NCI-H146 (cell line): ENCODE measurements at regions not wholly inside any gene's neighbourhood (a gene's known extent, or its start where the extent isn't known, plus 50 kb on each side); places are given as distances from the start of the nearest gene placed in this dataset.
"Not testable (repeated sequence)": the region's sequence is repeated elsewhere in the genome, so short reads cannot be mapped to it uniquely, and the experiment has no call there.

Source experiments
- DNase-seq: peaks from one replicate; lab custom pipeline; 2025; lab: John Stamatoyannopoulos, UW

DNA sequence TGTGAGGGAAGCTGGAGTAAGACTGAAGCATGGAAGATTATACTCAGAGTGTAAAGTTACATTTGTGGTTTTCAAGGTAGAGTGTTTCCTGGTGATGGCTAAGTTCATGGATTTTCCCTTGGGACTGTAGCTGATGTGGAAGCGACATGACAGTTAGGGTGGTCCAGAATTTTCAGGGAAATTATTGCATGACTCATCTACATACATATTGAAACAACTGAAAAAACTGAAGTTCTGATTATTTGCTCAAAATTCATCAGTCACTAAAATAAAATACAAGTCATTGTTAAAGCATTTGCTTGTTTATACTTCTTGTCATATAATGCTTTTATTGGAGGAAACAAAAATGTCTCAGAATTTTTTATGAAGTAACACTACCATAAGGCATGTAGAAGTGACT, 700.0 kb downstream of the RFPL4B start:
- DNase-seq, result no peak

DNA sequence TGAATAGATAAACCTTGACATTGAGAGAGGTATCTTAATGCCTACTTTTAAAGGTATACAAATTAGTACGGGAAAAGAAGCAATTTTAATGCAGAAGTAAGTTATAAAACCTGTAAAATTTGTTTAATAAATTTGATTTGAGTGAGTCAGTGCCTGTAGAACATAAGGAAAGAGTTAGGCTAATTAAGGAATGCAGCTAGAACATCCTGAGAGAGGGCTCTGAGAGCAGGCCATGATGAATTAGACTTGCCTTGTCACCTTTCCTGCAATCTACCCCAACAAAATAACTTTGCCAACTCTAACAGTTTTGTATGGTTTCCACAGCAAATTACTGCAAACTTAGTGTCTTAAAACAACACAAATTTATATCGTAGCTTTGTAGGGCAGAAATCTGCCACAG, 700.8 kb downstream of the RFPL4B start:
- DNase-seq, result no peak

DNA sequence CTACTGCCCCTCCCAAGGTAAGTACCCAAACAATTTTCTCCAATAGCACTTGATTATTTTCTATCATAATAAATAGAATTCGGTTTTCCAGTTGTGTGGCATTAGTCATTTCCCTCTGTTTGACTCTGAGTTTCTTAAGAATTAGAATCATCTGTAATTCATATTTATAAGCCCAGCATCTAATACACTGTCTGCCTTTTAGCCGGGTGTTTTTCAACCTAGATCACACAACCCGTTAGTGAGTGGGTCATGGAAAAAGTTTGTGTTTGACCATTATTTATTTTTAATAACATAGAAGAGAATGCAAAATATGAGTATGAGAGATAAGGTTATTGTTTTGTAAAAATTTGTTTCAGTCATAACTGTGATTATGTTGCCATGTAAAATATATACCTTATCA, 701.6 kb downstream of the RFPL4B start:
- DNase-seq, result no peak

DNA sequence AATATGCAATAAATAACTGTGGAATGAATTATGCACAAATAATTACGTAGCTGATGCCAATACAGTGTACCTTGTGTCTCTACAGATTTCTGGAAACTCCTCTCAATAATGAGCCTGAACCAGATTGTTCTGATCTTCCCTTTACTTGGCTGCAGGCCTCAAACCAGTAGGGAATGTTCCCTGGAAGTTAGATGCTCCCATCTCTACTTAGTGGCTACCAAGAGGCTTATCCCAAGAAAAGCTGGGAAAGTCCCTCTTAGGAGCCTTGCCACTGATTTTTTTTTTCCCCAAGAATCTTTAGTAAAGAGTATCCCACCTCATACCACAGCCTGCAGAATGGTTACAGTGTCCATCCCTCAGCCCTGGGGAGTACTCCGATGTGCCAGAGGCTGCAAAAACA, 702.1 kb downstream of the RFPL4B start:
- DNase-seq, result no peak

DNA sequence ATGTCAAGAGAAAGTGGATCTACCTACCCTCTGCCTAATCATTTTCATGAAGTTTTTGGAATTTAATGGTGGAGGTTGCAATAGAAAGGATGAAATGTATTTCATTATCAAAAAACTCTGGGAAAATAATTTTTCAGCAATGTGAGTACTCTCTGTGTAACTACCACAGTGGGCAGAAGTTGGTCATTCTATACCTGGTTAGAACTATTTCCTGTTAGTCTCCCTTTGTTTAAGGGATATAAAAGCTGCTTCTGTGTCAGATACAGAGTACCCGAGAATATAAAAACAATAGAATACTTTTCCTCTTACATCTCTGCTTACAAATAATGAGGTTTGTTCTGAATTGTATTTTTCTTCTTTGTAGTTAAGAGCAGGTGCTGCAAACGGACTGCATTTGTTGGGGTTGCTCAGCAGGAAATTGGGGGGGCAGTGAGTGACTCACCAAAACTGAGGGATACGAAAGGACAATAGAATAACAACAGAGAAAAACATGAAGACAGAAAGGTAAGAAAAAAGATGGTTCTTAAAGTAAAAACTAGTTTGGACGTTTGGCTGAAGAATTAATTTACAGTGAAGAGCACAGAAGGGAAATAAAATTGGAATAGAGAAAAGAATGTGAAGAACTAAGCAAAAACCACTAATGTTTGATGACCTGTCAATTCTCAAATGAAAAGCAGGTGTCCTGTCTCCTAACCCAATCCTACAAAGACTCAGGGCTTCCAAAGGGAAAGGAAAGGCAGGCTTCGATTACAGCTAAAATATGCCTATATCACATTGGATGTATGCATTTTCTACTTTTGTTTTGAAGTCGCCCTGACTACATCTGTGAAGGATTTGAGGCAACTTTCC, 703.1 kb downstream of the RFPL4B start:
- DNase-seq, result peak; percentile 80

DNA sequence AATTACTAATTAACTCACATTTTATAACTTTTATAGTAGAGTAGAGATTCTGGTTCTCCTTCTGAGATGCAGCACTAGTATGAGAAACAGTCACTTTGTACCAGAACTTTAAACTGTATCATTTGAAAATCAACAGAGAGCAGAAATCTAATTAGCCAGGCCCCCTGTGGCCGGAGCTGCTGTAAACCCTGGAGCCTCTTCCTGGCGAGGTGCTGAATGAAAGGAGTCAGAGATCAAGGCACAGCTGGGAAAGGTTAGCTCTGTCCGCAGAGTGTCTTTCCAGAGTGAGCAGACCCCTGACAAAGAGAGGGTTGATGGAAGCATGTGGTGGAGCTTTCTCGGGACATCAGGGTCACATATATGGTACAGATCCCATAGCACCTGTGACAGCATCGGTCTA, 703.8 kb downstream of the RFPL4B start:
- DNase-seq, result peak; percentile 85

DNA sequence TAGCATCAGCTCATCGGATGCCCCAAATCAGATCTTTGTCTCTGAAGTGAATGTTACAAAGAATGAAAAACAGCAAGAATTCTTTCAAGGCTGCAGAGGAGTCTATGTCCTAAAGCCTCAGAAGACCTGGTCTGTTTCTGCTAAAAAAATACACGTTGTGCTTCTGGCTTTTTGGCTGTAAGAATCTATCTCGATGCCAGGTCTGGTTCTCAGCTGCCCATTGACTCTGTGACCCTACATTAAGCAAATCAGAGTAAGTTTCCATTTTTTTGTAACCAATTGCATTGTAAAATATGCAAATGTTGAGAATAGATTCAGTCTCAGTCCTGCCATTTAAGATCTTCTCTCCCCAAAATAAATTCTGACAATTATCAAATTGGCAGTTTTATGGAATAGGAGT, 705.4 kb downstream of the RFPL4B start:
- no peak for DNase-seq

DNA sequence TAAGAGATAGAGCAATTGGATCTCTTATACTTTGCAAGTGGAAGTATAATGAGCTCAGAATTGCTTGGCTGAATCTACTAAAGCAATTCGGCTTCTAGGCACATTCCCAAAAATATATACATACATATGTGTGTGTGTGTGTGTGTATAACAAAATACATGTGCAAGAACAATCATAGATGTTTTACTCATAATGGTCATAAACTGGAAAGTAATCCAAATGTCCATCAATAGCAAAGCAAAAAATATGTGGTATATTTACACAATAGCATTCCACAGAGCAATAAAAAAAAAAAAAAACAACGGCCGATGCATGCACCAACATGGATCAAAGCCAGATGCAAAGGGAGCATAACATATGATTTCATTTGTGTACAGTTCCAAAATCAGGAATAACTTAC, 707.9 kb downstream of the RFPL4B start:
- DNase-seq, result no peak

DNA sequence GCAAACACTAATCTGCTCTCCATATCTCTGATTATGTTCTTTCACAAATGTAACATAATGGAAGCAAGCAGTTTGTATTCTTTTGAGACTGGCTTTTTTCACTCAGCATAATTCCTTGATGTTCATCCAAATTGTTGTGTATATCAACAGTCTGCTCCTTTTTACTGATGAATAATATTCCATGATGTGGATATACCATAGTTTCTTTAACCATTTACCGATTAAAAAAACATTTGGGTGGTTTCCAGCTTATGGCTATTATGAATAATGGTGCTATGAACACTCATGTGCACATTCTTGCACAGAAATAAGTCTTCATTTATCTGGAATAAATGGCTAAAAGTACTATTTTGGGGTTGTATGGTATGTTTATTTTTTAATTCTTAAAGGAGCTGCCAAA, 708.9 kb downstream of the RFPL4B start:
- DNase-seq, result no peak

DNA sequence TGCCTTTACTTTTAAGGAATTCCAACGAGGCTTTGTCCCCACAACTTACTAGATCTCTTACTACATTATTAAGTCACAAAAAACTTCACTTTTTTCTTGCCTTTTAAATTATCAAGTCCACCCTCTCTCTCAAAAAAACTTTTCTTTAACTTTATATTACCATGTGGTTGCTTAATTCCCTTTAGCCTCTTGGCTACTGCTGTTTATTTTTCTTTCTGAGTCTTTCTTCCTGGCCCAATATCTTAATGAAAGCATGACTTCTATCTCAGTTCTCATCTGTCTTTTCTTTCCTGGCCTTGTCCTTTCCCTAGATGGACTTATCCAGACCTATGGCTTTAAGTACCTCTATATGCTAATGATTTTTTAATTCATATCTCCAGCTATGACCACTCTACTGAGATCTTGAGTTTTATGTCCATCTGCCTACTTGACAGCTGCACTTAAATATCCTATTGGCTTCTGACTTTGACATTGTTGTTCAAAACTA, 710.5 kb downstream of the RFPL4B start:
- DNase-seq, result no peak

DNA sequence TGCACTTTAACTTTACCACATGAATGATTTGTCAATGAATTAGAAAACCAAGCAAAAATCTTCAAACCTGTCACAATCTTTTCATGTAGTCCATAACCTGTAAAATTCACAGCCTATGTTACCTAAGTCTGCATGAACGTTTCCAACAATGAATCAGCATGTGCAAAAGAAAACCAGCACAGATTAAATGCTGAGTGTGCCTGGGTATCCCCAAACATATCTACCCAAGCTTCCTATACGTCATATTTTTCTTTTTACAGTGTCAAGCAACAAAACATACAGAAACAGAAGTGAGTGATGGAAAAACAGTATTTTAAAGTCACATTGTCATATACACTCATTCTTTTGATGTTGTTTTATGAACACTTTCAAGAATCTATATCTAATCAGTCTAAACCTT, 713.5 kb downstream of the RFPL4B start:
- no peak for DNase-seq

DNA sequence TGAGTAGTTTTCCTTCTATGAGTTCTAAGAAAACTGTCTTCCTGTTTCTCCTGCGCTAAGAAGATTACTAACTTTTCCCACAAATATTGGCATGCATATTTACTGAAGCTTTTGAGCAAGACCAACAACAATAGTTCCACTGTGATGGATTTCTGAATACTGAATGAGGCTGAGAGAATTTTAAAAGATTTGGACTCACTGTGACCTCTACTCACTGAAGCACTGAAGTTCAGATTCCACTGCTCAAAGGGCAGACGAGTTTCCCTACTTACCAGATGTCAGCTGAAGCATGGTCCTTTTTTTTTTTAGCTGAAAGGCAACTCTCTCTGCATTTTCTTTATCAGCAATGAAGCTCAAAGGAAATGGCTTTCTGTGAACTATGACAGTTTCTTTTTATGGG, 718.5 kb downstream of the RFPL4B start:
- no peak for DNase-seq

DNA sequence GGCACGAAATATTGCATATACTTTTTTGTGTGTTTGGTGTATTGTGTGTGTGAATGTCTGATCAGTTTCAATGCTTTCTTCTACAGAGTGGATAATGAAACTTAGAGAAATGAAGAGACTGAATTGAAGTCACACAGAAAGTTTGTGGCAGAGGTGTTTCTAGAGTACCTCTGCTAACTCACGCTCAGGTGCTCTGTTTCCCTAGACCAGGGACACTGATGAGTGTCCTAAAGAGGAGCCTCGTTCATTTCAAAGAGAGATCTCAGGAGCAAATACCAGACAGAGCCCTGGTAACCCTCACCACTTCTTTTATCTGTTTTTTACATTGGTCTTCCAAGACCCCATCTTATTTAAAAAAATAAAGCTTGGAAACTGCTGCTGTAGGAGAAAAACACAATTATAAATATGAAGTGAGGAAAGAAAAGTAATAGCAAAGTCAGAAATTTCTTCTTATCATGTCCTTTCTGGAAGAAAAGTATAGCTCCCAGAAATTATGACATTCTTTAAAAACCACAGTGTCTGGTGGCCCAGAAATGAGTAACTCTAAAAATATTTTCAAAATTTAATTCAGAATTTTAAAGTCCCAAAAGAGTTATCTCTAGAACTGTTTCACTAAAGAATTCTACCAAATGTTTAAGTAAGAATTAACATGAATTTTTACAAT, 720.6 kb downstream of the RFPL4B start:
- no peak for DNase-seq

DNA sequence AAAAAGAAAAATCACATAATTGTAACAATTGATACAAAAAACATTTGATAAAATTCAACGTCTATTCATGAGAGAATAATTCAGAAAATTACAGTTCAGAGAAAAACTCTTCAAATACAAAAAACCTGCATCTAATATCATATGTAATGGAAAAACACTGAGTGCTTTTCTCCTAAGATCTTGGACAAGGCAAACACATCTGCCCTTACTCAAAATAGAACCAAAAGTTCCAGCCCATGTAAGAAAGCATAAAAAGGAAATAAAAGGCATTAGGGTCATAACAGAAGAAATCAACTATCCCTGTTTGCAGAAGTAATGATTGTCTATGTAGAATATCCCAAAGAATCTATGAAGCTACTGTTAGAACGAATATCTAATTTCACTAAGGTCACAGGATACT, 721.4 kb downstream of the RFPL4B start:
- no peak for DNase-seq

DNA sequence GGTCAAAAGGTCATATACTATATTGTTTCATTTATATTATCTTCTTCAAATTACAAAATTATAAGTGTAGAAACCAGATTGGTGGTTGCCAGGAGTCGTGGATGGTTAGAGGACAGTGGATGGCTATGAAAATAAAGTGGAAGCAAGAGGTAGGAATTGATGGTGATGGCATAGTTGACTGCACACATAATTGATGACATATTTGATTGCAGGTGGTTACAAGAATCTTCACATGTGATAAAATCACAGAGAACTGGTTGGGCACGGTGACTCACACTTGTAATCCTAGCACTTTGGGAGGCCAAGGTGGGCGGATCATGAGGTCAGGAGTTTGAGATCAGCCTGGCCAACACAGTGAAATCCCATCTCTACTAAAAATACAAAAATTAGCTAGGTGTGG, 723.6 kb downstream of the RFPL4B start:
- DNase-seq, result not testable (repeated sequence)

DNA sequence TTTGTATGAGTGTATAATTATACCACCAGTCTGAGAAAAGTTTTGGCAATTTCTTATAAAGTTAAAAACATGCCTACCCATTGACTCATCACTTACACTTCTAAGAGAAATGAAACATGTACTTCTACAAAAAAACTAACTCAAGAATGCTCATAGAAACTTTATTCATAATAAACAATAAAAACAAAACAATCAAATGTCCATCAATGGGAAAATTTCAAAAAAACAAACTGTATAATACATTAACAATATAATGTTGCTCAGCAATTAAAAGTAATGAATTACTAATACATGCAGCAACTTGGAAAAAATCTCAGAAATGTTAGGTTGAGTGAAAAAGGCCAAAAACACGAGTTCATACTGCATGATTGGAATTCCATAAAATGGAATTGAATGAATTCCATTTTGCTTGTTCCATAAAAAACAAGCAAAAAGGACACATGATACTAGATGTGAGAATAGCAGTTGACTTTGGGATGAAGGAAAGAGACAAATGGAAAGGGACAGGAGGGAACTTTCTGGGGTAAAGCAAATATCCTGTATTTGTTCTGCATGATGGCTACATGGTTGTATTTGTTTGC, 726.6 kb downstream of the RFPL4B start:
- DNase-seq, result peak; percentile 36

DNA sequence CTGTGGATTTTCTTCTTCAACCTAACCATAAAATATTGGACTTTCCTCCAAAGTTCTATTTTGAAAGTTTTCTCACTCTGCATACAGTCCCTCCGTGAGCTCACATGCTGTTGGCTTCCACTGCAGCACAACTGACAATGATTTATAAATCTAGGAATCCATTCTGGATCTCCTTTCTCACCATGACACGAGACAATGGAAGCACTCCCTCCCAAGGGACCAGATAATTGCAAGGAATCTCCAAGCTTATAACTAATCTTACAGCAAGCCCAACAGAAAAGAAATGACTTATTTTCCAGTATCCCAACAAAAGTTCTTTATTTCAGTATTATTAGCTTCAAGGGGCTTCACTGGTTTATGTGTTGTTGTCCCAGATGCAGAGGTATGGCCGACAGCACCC, 729.0 kb downstream of the RFPL4B start:
- no peak for DNase-seq

DNA sequence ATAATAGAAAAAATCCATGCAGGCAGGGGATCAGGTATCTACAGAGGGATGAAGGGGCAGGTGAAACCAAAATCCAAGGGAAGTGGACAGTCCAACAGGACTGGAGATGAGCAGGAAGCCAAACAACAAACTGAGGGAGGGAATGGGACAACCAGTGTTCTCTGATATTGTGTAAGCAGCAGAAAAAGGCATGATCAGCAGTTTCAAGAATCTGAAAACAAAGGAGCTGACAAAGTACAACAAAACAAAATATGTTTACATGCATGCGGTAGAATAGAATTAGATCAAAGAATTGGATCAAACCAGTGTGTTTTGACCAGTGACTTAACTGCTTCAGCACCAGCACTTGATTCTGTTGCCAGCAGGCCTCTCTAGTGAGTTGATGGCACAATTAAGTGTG, 729.7 kb downstream of the RFPL4B start:
- DNase-seq, result no peak

DNA sequence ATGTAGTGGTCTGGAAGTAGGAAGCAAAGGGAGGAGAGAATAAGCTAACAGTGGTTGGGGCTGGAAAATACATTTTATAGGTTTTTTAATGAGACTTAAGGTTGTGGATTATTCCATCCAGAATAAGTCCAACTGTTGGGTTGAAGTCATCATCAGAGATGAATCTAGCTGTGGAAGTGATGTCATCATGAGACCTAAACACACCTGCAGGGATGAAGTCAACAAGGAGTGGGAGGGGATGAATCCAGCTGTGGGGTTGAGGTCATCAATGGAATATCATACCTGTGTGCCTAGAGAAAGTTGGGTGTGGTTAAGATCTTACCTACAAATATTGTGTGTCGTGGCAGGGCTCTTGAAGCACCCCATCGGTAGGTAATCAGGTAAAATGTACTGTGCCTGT, 730.7 kb downstream of the RFPL4B start:
- DNase-seq, result no peak

DNA sequence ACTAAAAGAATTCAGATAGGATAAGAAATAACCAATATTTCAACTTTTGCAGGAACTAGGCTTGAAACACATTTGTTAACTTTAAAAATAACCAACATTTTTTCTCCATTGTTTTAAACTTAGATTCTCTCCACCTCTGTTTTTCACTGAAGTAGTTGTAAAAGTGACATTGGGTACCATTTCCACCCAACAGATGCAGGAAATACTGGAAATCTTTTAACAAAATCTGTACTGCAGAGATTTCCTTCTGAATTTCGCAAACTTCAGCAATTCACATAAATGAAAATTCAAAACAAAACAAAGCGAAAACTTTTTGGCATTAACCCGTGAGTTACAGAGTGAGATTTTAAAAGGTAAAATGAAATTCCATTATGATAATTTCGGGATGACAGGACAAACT, 731.7 kb downstream of the RFPL4B start:
- no peak for DNase-seq

DNA sequence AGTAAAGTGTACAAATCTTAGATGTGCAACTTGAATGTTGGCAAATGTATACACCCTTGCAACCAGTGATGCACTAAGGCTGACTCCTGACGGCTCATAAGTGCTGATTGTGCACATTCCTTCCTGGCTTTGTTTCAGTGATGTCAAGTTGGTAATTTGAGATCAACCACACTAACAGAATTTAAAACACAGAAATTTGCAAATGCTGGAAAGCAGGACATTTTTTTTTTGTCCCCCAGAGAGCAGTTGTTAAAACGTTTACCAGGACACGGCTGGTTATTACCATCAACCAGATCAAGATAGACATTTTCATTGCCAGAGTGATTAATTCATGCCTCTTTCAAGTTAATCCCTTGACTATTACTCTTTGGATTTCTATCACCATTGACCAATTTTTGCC, 735.6 kb downstream of the RFPL4B start:
- no peak for DNase-seq

DNA sequence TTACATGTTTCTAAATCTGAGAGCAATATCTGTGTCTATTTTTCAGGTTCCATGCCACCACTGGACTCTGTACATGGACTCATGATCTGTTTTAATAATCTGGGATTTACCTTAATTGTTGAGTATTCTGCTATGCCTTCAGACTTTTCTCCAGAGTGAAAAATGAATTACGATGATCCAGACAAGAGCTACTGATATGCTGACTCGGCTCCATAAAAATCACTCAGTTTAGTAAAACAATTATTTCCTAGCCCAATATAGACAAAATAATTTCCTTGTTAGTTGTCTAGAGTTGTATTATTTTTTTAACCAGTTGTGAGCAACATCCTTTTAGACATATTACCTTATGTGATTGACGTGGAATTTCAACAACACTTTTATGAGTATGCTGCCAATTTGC, 736.8 kb downstream of the RFPL4B start:
- no peak for DNase-seq

DNA sequence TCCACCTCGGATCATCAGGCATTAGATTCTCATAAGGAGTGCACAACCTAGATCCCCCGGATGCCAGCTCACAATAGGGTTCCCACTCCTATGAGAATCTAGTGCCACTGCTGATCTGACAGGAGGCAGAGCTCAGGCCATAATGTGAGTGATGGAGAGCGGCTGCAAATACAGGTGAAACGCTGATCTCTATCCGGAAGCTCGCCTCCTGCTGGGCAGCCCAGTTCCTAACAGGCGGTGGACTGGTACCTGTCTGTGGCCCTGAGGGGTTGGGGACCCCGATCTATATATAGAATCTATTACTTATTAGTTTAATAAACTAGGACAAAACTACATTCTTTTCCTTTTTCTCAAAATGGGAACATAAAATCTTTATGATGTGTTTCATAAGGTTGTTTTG, 741.9 kb downstream of the RFPL4B start:
- no peak for DNase-seq
